Ishikawa (cell line): ENCODE measurements at regions not wholly inside any gene's neighbourhood (a gene's known extent, or its start where the extent isn't known, plus 50 kb on each side); places are given as distances from the start of the nearest gene placed in this dataset.

ENCODE experiments used
- EGR1 ChIP-seq: IDR thresholded peaks from 2 replicates; pipeline ENCODE4 v1.6.1; 2012
- EP300 ChIP-seq: IDR thresholded peaks from 2 replicates; pipeline ENCODE4 v1.6.1; 2012; ENCODE audit warnings: borderline replicate concordance
- FOXM1 ChIP-seq: IDR thresholded peaks from 2 replicates; pipeline ENCODE4 v1.6.1; 2012; ENCODE audit warnings: low read depth, borderline replicate concordance
- MAX ChIP-seq: IDR thresholded peaks from 2 replicates; pipeline ENCODE4 v1.6.1; 2012
- NFIC ChIP-seq: IDR thresholded peaks from 2 replicates; pipeline ENCODE4 v1.6.1; 2012
- TAF1 ChIP-seq: IDR thresholded peaks from 2 replicates; pipeline ENCODE4 v1.6.1; 2012; ENCODE audit warnings: low read depth, mild to moderate bottlenecking

- no peak for TF ChIP-seq NFIC
- no peak for TF ChIP-seq TAF1
- no peak for TF ChIP-seq EP300
- TF ChIP-seq FOXM1: no peak
- TF ChIP-seq EGR1: no peak
- TF ChIP-seq MAX: no peak
These were observed 70.8 kb upstream of the ZNF438 start for GRCh38 chr10:31102421-31102820.
